Limb (tissue), 2 donors: ENCODE measurements at regions not wholly inside any gene's neighbourhood (a gene's known extent, or its start where the extent isn't known, plus 50 kb on each side); places are given as distances from the start of the nearest gene placed in this dataset.

Experiments used
- DNase-seq, 2 donors: peaks; one replicate each; pipeline ENCODE4 v3.0.0-alpha.2; 2016; ENCODE audit errors: extremely low spot score in 2 of 2

- DNase-seq = no peak
Measured at GRCh38 chr14:49381778-49382177, 204.4 kb downstream of the RPS29 start.

- DNase-seq = no peak
Measured at GRCh38 chr14:49367696-49368095, 218.5 kb downstream of the RPS29 start.

GRCh38 chr14:49366416-49366815 lies 219.8 kb downstream of the RPS29 start:
- no peak for DNase-seq

- no peak for DNase-seq
Measured at GRCh38 chr14:49364752-49365117, 221.4 kb downstream of the RPS29 start.

GRCh38 chr14:49363821-49364751 lies 222.1 kb downstream of the RPS29 start:
- no peak for DNase-seq

GRCh38 chr14:49362916-49363315 lies 223.3 kb downstream of the RPS29 start:
- DNase-seq = no peak

- DNase-seq = no peak
Measured at GRCh38 chr14:49339130-49339529, 247.1 kb downstream of the RPS29 start.

- DNase-seq = no peak
Measured at GRCh38 chr14:49319810-49320209, 266.4 kb downstream of the RPS29 start.

GRCh38 chr14:49315570-49315969 lies 270.6 kb downstream of the RPS29 start:
- no peak for DNase-seq

GRCh38 chr14:49314737-49315136 lies 271.4 kb downstream of the RPS29 start:
- peak in 1 of 2 donors; percentile 5 for DNase-seq

- no peak for DNase-seq
Measured at GRCh38 chr14:49313108-49313507, 273.1 kb downstream of the RPS29 start.

- DNase-seq = no peak
Measured at GRCh38 chr14:49310298-49310697, 275.9 kb downstream of the RPS29 start.

GRCh38 chr14:49306152-49306751 lies 279.9 kb downstream of the RPS29 start:
- DNase-seq = peak in 1 of 2 donors; percentile 51

- peak; percentile 45 to 69 for DNase-seq
Measured at GRCh38 chr14:49303946-49304516, 282.1 kb downstream of the RPS29 start.

GRCh38 chr14:49297102-49297501 lies 289.1 kb downstream of the RPS29 start:
- no peak for DNase-seq

- no peak for DNase-seq
Measured at GRCh38 chr14:49294621-49295148, 291.5 kb downstream of the RPS29 start.

GRCh38 chr14:49287004-49287403 lies 299.2 kb downstream of the RPS29 start:
- no peak for DNase-seq

GRCh38 chr14:49286257-49286983 lies 299.8 kb downstream of the RPS29 start:
- DNase-seq = no peak

- peak in 1 of 2 donors; percentile 5 for DNase-seq
Measured at GRCh38 chr14:49280566-49280965, 305.6 kb downstream of the RPS29 start.

GRCh38 chr14:49250517-49250916 lies 335.7 kb downstream of the RPS29 start:
- DNase-seq = no peak

GRCh38 chr14:49250109-49250508 lies 336.1 kb downstream of the RPS29 start:
- DNase-seq = no peak

GRCh38 chr14:49249022-49249421 lies 337.2 kb downstream of the RPS29 start:
- no peak for DNase-seq
